ENCODE measurements at regions not wholly inside any gene's neighbourhood (a gene's known extent, or its start where the extent isn't known, plus 50 kb on each side); places are given as distances from the start of the nearest gene placed in this dataset.
"Not testable (repeated sequence)": the region's sequence is repeated elsewhere in the genome, so short reads cannot be mapped to it uniquely, and the experiment has no call there.

DNA sequence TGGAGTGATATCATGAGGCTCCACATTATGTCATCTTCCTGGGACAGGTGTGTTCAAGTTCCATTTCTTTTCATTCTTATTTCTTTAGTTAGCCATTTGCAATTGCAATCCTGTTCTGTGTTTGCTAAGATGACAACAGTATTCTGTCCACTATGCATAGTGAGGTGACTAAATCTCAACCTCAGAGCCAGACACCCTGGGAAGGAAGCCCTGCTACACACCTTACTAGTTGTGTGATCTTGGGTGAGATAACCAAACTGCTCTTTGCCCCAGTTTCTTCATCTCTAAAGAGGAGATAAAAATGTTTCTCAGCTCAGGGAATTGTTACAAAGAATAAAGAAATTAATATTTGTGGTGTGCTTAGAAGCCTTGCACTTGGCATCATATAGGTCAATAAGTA, 215.1 kb upstream of the RPS23 start:
- DNase-seq (ENCODE audit: low spot score): no peak

- no peak for DNase-seq (ENCODE audit: low spot score)
Measured at GRCh38 chr5:82491397-82491796, 213.2 kb upstream of the RPS23 start.

DNA sequence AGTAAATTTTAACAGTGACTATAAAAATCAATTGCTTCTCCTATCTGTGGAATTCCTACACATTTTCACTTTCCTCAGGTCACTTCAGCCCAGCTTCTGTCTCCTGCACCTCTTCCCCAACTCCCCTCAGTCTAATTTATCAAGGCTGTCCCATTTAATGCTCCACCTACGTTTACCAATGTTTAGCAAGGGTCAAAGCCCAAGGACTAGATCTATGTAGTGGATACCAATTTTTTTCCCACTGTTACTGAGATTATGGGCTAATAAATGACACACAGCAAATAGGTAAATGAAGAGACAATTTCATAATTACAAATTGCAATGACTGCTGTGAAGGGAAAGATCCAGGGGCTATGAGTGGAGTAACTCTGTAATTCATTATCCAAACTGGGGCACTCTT, 211.5 kb upstream of the RPS23 start:
- no peak for DNase-seq (ENCODE audit: low spot score)

DNA sequence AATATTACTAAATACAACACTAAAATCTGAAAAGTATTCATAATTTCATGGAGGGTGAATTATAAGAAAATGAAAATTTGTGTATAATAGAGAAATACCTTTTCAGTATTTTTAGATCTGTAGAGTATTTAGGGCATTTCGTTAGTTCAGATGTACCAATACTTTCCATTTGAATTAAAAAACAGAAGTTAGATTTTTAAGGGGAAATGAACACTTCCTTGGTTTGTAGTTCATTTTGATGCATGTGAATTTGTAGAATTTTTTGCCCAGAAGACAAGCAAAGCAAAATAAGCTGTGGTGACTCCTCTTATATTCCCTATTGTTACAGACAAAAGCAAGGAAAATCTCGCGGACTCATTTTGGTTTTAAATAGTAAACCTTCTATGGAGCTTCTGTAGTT, 209.0 kb upstream of the RPS23 start:
- no peak for DNase-seq (ENCODE audit: low spot score)

DNA sequence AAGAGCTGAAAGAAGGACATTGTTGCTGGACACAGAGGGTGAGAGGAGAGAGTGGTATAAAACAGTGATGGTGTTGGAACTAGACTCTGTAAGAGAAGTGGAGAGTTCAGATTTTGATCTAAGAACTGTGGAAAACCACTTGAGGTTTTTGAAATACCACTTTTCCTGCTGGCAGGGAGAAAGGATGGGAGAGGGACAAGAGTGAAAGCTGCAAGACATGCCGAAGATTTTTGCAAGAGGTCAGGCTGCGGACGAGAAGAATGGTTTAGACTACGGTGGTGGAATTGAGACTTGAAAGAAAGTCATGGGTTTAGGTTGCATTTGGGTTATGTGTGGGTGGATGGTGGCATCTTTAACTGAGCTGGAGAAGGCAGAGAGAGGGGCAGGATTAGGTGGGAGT, 202.2 kb upstream of the RPS23 start:
- DNase-seq (ENCODE audit: low spot score): no peak

- DNase-seq (ENCODE audit: low spot score): no peak
Measured at GRCh38 chr5:82476155-82476554, 198.0 kb upstream of the RPS23 start.

GRCh38 chr5:82473262-82473661, 195.1 kb upstream of the RPS23 start:
- no peak for DNase-seq (ENCODE audit: low spot score)

DNA sequence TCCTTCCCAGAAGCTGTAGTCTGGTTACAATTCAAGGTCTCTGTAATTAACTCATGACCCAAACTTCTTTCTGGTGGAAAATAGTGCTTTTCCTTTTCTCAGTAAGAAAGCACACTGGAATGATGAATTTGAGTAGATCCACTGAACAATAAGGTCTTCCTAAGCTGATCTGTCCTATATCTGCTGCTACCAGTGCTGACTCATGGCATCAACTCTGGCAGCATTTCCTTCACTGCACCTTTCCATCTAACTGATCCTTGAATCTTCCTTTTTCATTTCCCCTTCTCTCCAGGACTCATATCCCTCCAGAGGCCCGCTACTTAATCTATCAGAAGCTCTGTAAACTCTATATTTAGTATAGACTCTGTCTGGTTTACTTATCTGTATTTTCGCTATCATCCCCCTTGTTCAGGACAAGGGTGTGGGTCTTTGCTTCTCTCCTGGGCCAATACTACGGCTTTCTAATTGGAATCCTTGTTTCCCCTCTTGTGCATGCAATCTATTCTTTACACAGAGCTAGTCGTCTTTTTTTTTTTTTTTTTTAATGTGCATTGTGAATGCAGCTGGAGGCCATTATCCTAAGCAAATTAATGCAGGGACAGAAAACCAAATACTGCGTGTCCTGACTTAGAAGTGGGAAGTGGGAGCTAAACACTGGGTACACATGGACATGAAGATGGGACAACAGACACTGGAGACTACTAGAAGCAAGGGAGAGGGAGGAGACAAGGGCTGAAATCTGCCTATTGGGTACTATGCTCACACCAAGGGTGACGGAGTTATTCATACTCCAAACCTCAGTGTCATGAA, 192.2 kb upstream of the RPS23 start:
- no peak for DNase-seq (ENCODE audit: low spot score)

- peak; percentile 10 for DNase-seq (ENCODE audit: low spot score)
Measured at GRCh38 chr5:82466986-82467561, 188.9 kb upstream of the RPS23 start.

GRCh38 chr5:82465235-82465634, 187.1 kb upstream of the RPS23 start:
- no peak for DNase-seq (ENCODE audit: low spot score)

DNA sequence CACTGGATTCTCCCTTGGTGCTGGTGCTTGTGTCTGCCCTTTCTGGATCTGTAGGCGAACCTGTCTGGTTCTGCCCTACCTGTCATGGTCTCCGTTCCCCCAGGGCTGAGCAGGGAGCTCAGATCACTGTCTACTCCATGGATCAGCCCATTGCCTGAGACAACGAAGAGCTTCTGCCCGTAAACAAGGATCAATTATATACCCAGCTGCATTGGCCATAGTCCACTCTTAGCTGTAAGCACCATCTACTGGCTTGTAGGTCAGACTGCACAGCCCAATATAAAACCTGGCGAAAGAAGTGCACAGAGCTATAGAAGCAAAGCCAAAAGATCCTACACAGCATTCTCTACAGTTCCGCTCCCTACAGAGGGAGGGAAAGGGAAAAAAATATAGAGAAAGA, 181.5 kb upstream of the RPS23 start:
- no peak for DNase-seq (ENCODE audit: low spot score)

DNA sequence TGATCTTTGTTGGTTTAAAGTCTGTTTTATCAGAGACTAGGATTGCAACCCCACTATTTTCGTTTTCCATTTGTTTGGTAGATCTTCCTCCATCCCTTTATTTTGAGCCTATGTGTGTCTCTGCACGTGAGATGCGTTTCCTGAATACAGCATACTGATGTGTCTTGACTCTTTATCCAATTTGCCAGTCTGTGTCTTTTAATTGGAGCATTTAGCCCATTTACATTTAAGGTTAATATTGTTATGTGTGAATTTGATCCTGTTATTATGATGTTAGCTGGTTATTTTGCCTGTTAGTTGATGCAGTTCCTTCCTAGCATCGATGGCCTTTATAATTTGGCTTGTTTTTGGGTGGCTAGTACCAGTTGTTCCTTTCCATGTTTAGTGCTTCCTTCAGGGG, 177.2 kb upstream of the RPS23 start:
- DNase-seq (ENCODE audit: low spot score): not testable (repeated sequence)

- no peak for DNase-seq (ENCODE audit: low spot score)
Measured at GRCh38 chr5:82448374-82448773, 170.2 kb upstream of the RPS23 start.

GRCh38 chr5:82447913-82448312, 169.8 kb upstream of the RPS23 start:
- no peak for DNase-seq (ENCODE audit: low spot score)

DNA sequence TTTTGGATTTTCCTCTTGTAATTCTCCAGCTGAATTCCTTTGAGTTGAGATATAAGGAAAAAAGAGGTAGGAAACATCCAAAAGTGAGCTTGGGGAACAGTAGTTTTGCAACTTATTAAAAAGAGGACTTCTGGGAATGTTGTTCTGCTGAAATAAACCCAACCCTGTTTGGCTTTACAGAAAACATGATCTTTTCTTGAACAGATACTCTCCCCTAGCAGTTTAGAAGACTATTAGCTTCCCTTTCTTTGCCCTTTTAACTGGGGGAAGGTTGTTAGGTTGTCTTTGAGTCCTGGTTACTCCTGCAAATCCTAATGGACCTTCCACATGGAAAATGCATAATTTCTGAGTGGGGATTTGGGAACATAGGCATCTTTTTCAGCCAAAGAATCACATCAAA, 168.7 kb upstream of the RPS23 start:
- DNase-seq (ENCODE audit: low spot score): no peak

DNA sequence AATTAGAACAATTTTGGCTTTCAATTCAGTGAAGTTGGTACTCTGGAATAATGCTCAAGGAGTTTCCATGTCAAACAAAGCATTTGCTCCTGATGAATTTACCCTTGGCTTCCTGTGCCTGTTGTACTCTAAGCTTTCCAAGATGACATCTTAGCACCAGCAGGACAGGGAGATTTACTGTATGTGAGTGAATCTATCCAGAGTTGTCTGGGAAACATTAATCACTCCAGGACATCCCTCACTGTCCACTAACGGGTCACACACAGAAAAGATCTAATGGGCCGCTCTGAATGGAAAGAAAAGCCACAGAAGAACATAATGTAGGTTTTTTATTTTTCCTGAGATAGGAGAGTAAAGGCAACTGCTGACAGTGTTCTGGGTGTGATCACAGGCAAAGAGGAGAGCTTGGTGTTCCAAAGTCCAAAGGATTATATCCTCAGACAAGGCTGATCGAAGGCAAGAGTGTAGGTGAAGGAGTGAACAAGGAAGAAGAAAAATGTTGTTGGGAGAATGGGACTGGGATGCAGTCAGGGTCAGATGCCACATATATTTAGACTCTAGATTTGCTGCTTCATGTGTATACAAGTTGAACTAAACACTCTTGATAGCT, 167.7 kb upstream of the RPS23 start:
- no peak for DNase-seq (ENCODE audit: low spot score)

- no peak for DNase-seq (ENCODE audit: low spot score)
Measured at GRCh38 chr5:82439750-82440445, 161.7 kb upstream of the RPS23 start.

GRCh38 chr5:82437565-82437964, 159.4 kb upstream of the RPS23 start:
- not testable (repeated sequence) for DNase-seq (ENCODE audit: low spot score)

DNA sequence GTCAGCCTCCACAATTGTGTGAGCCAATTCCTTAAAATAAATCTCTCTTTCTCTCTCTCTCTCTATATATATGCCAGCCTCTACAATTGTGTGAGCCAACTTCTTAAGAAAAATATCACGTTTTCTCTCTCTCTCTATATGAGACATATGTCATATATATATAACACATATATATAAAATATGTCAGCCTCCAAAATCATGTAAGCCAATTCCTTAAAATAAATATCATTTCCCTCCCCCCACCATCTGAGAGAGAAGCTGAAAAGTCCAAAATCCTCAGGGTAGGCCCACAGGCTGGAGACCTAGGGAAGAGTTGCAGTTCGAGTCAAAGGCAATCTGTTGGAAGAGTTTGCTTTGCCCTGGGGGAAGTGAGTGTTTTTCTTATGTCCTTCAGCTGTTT, 158.1 kb upstream of the RPS23 start:
- no peak for DNase-seq (ENCODE audit: low spot score)

DNA sequence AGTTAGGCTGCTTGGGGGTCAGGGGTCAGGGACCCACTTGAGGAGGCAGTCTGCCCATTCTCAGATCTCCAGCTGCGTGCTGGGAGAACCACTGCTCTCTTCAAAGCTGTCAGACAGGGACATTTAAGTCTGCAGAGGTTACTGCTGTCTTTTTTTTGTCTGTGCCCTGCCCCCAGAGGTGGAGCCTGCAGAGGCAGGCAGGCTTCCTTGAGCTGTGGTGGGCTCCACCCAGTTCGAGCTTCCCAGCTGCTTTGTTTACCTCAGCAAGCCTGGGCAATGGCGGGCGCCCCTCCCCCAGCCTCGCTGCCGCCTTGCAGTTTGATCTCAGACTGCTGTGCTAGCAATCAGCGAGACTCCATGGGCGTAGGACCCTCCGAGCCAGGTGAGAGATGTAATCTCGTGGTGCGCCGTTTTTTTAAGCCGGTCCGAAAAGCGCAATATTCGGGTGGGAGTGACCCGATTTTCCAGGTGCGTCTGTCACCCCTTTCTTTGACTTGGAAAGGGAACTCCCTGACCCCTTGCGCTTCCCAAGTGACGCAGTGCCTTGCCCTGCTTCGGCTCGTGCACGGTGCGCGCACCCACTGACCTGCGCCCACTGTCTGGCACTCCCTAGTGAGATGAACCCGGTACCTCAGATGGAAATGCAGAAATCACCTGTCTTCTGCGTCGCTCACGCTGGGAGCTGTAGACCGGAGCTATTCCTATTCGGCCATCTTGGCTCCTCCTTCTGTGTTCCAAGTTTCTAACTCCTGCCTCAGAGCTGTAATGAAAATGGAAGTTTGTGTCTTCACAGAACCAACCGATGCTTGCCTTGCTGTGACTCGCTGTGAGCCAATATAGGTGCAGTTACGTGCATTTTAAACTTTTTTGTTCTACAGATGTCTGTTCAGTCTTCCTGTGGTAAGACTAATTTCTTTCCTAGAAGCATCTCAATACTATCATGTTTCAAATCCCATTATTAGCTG, 156.8 kb upstream of the RPS23 start:
- not testable (repeated sequence) for DNase-seq (ENCODE audit: low spot score)

DNA sequence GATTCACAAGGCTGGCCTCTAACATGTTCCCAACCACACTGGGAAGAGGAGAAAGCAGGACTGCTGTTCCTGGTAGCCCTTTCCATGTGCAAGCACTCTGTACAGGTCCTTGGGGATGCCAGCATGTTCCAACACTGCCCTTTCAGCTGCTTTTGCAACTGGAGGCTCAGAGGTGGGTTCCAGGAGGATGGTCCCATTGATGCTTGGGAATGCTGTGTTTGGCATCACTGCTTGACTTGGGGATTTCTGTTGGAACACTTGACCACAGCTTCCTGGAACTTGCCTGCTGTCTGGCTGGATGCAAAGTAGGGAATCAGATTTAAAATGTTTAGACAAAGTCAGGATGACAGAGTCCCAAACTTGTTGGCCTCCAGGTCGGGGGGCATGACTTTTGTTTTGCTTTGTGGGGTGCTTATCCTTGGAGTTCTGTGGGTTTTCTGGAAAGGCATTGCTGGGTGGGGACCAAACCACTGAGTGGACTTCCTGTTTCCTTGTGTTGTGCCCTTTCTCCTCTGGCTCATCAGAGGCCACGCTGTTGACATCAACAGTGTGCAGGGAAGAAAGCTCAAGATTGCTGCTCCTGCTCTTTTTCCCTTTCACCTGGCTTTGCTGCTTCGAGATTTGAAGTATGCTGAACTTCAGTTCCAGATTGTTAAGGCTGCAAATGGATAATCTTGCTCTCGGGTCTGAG, 148.5 kb upstream of the RPS23 start:
- DNase-seq (ENCODE audit: low spot score): no peak
